ENCODE measurements at regions not wholly inside any gene's neighbourhood (a gene's known extent, or its start where the extent isn't known, plus 50 kb on each side); places are given as distances from the start of the nearest gene placed in this dataset.
"Not testable (repeated sequence)": the region's sequence is repeated elsewhere in the genome, so short reads cannot be mapped to it uniquely, and the experiment has no call there.

- Histone ChIP-seq H3K36me3 (ENCODE audit: control insufficient read depth, insufficient read depth, low read length) (no peaks in the 10 kb centered on the region), H3K27me3 (replicated peaks; ENCODE audit: control insufficient read depth, insufficient read depth, low read length) (no peaks in the 10 kb centered on the region), H3K4me3 (ENCODE audit: low read depth, low read length) (no peak overlapping the region), H3K9me3 (no peaks in the 10 kb centered on the region), H3K4me1 (no peaks in the 10 kb centered on the region)
- intact Hi-C loops (cut with micrococcal nuclease; ENCODE audit: unreplicated experiment): no loop called here
- no peaks in the 10 kb centered on the region for H3K27me3 Mint-ChIP-seq (ENCODE audit: insufficient read depth, unreplicated experiment)
- TF ChIP-seq, protein P1, sequence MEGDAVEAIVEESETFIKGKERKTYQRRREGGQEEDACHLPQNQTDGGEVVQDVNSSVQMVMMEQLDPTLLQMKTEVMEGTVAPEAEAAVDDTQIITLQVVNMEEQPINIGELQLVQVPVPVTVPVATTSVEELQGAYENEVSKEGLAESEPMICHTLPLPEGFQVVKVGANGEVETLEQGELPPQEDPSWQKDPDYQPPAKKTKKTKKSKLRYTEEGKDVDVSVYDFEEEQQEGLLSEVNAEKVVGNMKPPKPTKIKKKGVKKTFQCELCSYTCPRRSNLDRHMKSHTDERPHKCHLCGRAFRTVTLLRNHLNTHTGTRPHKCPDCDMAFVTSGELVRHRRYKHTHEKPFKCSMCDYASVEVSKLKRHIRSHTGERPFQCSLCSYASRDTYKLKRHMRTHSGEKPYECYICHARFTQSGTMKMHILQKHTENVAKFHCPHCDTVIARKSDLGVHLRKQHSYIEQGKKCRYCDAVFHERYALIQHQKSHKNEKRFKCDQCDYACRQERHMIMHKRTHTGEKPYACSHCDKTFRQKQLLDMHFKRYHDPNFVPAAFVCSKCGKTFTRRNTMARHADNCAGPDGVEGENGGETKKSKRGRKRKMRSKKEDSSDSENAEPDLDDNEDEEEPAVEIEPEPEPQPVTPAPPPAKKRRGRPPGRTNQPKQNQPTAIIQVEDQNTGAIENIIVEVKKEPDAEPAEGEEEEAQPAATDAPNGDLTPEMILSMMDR (IDR thresholded peaks at IDR 0.05; ENCODE audit: insufficient read depth in 1 of 2, low read depth in 1 of 2, low read length in 1 of 2, severe bottlenecking in 1 of 2, unreplicated experiment in 1 of 2): no peak
- no peaks in the 10 kb centered on the region for H3K9me3 Mint-ChIP-seq (ENCODE audit: unreplicated experiment)
- DNase-seq: no peak
- POLR2A ChIA-PET: no interaction called here
- peaks cover 5% of the 10 kb centered on the region for H3K36me3 Mint-ChIP-seq (ENCODE audit: insufficient read depth, unreplicated experiment)
- no peaks in the 10 kb centered on the region for H3K4me1 Mint-ChIP-seq (ENCODE audit: low read depth, unreplicated experiment)
- CTCF ChIA-PET: no interaction called here
- no peak overlapping the region for H3K4me3 Mint-ChIP-seq (ENCODE audit: unreplicated experiment)
- no TSS peak for BruUV-seq (replicated peaks)
- H3K27ac Mint-ChIP-seq (ENCODE audit: unreplicated experiment): no peak overlapping the region
Observed at GRCh38 chr2:132256251-132256902, 94.6 kb upstream of the ANKRD30BL start.

DNA sequence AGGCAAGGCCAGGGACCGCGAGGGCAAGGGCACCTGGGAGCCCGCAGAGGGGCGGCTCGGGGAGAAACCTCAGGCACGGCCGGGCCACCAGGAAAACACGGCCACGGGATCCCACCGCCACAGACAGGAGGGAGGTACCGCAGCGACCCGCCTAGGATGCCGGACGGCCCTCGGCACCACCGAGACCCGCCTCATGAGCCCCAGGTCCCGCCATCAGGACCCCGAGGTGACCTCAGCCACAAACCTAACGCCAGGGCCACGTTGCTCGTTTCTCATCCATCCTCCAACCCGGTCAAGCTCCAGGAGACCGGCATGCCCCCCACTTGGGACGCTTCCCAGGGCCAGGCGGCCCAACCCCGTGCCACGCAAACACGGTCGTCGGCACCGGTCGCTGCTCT is 95.2 kb upstream of the ANKRD30BL start:
- H3K27ac Mint-ChIP-seq (ENCODE audit: unreplicated experiment); H3K9me3 ChIP-seq; intact Hi-C loops (cut with micrococcal nuclease; ENCODE audit: unreplicated experiment); H3K9me3 Mint-ChIP-seq (ENCODE audit: unreplicated experiment); BruUV-seq (replicated peaks); H3K27me3 Mint-ChIP-seq (ENCODE audit: insufficient read depth, unreplicated experiment); H3K36me3 Mint-ChIP-seq (ENCODE audit: insufficient read depth, unreplicated experiment); H3K4me3 ChIP-seq (ENCODE audit: low read depth, low read length); H3K4me1 ChIP-seq; H3K27me3 ChIP-seq (replicated peaks; ENCODE audit: control insufficient read depth, insufficient read depth, low read length); H3K36me3 ChIP-seq (ENCODE audit: control insufficient read depth, insufficient read depth, low read length); CTCF ChIA-PET; DNase-seq; H3K4me1 Mint-ChIP-seq (ENCODE audit: low read depth, unreplicated experiment); H3K4me3 Mint-ChIP-seq (ENCODE audit: unreplicated experiment); POLR2A ChIA-PET: not testable (repeated sequence)

- DNase-seq; H3K27ac Mint-ChIP-seq (ENCODE audit: unreplicated experiment); H3K4me3 ChIP-seq (ENCODE audit: low read depth, low read length); H3K36me3 ChIP-seq (ENCODE audit: control insufficient read depth, insufficient read depth, low read length); H3K36me3 Mint-ChIP-seq (ENCODE audit: insufficient read depth, unreplicated experiment); POLR2A ChIA-PET; H3K9me3 ChIP-seq; CTCF ChIA-PET; H3K4me1 ChIP-seq; H3K4me1 Mint-ChIP-seq (ENCODE audit: low read depth, unreplicated experiment); H3K4me3 Mint-ChIP-seq (ENCODE audit: unreplicated experiment); intact Hi-C loops (cut with micrococcal nuclease; ENCODE audit: unreplicated experiment); H3K27me3 Mint-ChIP-seq (ENCODE audit: insufficient read depth, unreplicated experiment); H3K27me3 ChIP-seq (replicated peaks; ENCODE audit: control insufficient read depth, insufficient read depth, low read length); BruUV-seq (replicated peaks); H3K9me3 Mint-ChIP-seq (ENCODE audit: unreplicated experiment): not testable (repeated sequence)
Observed at GRCh38 chr2:132257301-132258171, 95.8 kb upstream of the ANKRD30BL start.

GRCh38 chr2:132259276-132259675 is 97.5 kb upstream of the ANKRD30BL start:
- H3K4me1 Mint-ChIP-seq (ENCODE audit: low read depth, unreplicated experiment); CTCF ChIA-PET; H3K27ac Mint-ChIP-seq (ENCODE audit: unreplicated experiment); H3K27me3 ChIP-seq (replicated peaks; ENCODE audit: control insufficient read depth, insufficient read depth, low read length); H3K36me3 Mint-ChIP-seq (ENCODE audit: insufficient read depth, unreplicated experiment); BruUV-seq (replicated peaks); POLR2A ChIA-PET; H3K9me3 Mint-ChIP-seq (ENCODE audit: unreplicated experiment); H3K36me3 ChIP-seq (ENCODE audit: control insufficient read depth, insufficient read depth, low read length); H3K4me1 ChIP-seq; H3K4me3 ChIP-seq (ENCODE audit: low read depth, low read length); H3K9me3 ChIP-seq; H3K4me3 Mint-ChIP-seq (ENCODE audit: unreplicated experiment); H3K27me3 Mint-ChIP-seq (ENCODE audit: insufficient read depth, unreplicated experiment); DNase-seq; intact Hi-C loops (cut with micrococcal nuclease; ENCODE audit: unreplicated experiment): not testable (repeated sequence)

GRCh38 chr2:132265595-132265994 is 103.8 kb upstream of the ANKRD30BL start:
- not testable (repeated sequence) for DNase-seq
- intact Hi-C loops (cut with micrococcal nuclease; ENCODE audit: unreplicated experiment): loop anchor here (5.0 kb wide), 2 partner anchors 407 to 587 kb away; partner anchors contain the start of gene LYPD1

More at GRCh38 chr2:132265595-132265994, 103.8 kb upstream of the ANKRD30BL start:
- BruUV-seq (replicated peaks); H3K27me3 Mint-ChIP-seq (ENCODE audit: insufficient read depth, unreplicated experiment); H3K27me3 ChIP-seq (replicated peaks; ENCODE audit: control insufficient read depth, insufficient read depth, low read length); H3K4me3 Mint-ChIP-seq (ENCODE audit: unreplicated experiment); H3K4me3 ChIP-seq (ENCODE audit: low read depth, low read length); H3K27ac Mint-ChIP-seq (ENCODE audit: unreplicated experiment); POLR2A ChIA-PET; H3K9me3 Mint-ChIP-seq (ENCODE audit: unreplicated experiment); H3K36me3 ChIP-seq (ENCODE audit: control insufficient read depth, insufficient read depth, low read length); H3K9me3 ChIP-seq; H3K4me1 Mint-ChIP-seq (ENCODE audit: low read depth, unreplicated experiment); CTCF ChIA-PET; H3K36me3 Mint-ChIP-seq (ENCODE audit: insufficient read depth, unreplicated experiment): not testable (repeated sequence)
- H3K4me1 ChIP-seq: peaks cover 10% of the 10 kb centered on the region
